ENCODE measurements at regions not wholly inside any gene's neighbourhood (a gene's known extent, or its start where the extent isn't known, plus 50 kb on each side); places are given as distances from the start of the nearest gene placed in this dataset.

- no peak for TF ChIP-seq EZH2 (IDR thresholded peaks at IDR 0.05; ENCODE audit: borderline replicate concordance, low read depth, low read length, poor library complexity, severe bottlenecking)
- no peak for TF ChIP-seq CTCF (conservative IDR thresholded peaks at IDR 0.05; ENCODE audit: low read depth, low read length)
These were observed 239.2 kb upstream of the DEFB112 start for GRCh38 chr6:50288881-50289280.

All from A673 (cell line).